ENCODE measurements at regions not wholly inside any gene's neighbourhood (a gene's known extent, or its start where the extent isn't known, plus 50 kb on each side); places are given as distances from the start of the nearest gene placed in this dataset.

- intact Hi-C loops (cut with micrococcal nuclease; ENCODE audit: unreplicated experiment): no loop called here
- DNase-seq: no peak
- H3K4me1 Mint-ChIP-seq (ENCODE audit: low read depth, unreplicated experiment): no peaks in the 10 kb centered on the region
- H3K27ac Mint-ChIP-seq (ENCODE audit: unreplicated experiment): no peak overlapping the region
- H3K4me3 Mint-ChIP-seq (ENCODE audit: low read depth, unreplicated experiment): no peak overlapping the region
- TF ChIP-seq CTCF (IDR thresholded peaks at IDR 0.05; ENCODE audit: unreplicated experiment): no peak
- no peaks in the 10 kb centered on the region for H3K36me3 Mint-ChIP-seq (ENCODE audit: insufficient read depth, unreplicated experiment)
- no peaks in the 10 kb centered on the region for H3K27me3 Mint-ChIP-seq (ENCODE audit: unreplicated experiment)
- peaks cover 4% of the 10 kb centered on the region for H3K9me3 Mint-ChIP-seq (ENCODE audit: low read depth, unreplicated experiment)
- BruUV-seq (replicated peaks): no TSS peak
- CTCF ChIA-PET: no interaction called here
These were observed 1393.9 kb downstream of the ARAP2 start for GRCh38 chr4:34850421-34850820.

- intact Hi-C loops (cut with micrococcal nuclease; ENCODE audit: unreplicated experiment): no loop called here
- Mint-ChIP-seq H3K27me3 (ENCODE audit: unreplicated experiment) (no peaks in the 10 kb centered on the region), H3K4me1 (ENCODE audit: low read depth, unreplicated experiment) (no peaks in the 10 kb centered on the region), H3K4me3 (ENCODE audit: low read depth, unreplicated experiment) (no peak overlapping the region), H3K27ac (ENCODE audit: unreplicated experiment) (no peak overlapping the region), H3K36me3 (ENCODE audit: insufficient read depth, unreplicated experiment) (no peaks in the 10 kb centered on the region), H3K9me3 (ENCODE audit: low read depth, unreplicated experiment) (peaks cover 4% of the 10 kb centered on the region)
- DNase-seq: no peak
- CTCF ChIA-PET: no interaction called here
- no peak for TF ChIP-seq CTCF (IDR thresholded peaks at IDR 0.05; ENCODE audit: unreplicated experiment)
- BruUV-seq (replicated peaks): no TSS peak
These were observed 1393.3 kb downstream of the ARAP2 start for GRCh38 chr4:34850968-34851367.

- TF ChIP-seq CTCF (IDR thresholded peaks at IDR 0.05; ENCODE audit: unreplicated experiment): no peak
- no TSS peak for BruUV-seq (replicated peaks)
- no peak for DNase-seq
These were observed 1392.9 kb downstream of the ARAP2 start for GRCh38 chr4:34851411-34851810.

GRCh38 chr4:34854451-34854850 lies 1389.9 kb downstream of the ARAP2 start:
- Mint-ChIP-seq H3K4me3 (ENCODE audit: low read depth, unreplicated experiment) (no peak overlapping the region), H3K4me1 (ENCODE audit: low read depth, unreplicated experiment) (no peaks in the 10 kb centered on the region), H3K27me3 (ENCODE audit: unreplicated experiment) (no peaks in the 10 kb centered on the region), H3K36me3 (ENCODE audit: insufficient read depth, unreplicated experiment) (no peaks in the 10 kb centered on the region), H3K9me3 (ENCODE audit: low read depth, unreplicated experiment) (peaks cover 4% of the 10 kb centered on the region), H3K27ac (ENCODE audit: unreplicated experiment) (no peak overlapping the region)
- CTCF ChIA-PET: no interaction called here
- no peak for TF ChIP-seq CTCF (IDR thresholded peaks at IDR 0.05; ENCODE audit: unreplicated experiment)
- no TSS peak for BruUV-seq (replicated peaks)
- intact Hi-C loops (cut with micrococcal nuclease; ENCODE audit: unreplicated experiment): no loop called here
- no peak for DNase-seq

More at GRCh38 chr4:34851411-34851810, 1392.9 kb downstream of the ARAP2 start:
- Mint-ChIP-seq H3K4me1 (ENCODE audit: low read depth, unreplicated experiment) (no peaks in the 10 kb centered on the region), H3K27ac (ENCODE audit: unreplicated experiment) (no peak overlapping the region), H3K4me3 (ENCODE audit: low read depth, unreplicated experiment) (no peak overlapping the region), H3K9me3 (ENCODE audit: low read depth, unreplicated experiment) (peaks cover 4% of the 10 kb centered on the region), H3K36me3 (ENCODE audit: insufficient read depth, unreplicated experiment) (no peaks in the 10 kb centered on the region), H3K27me3 (ENCODE audit: unreplicated experiment) (no peaks in the 10 kb centered on the region)
- intact Hi-C loops (cut with micrococcal nuclease; ENCODE audit: unreplicated experiment): no loop called here
- CTCF ChIA-PET: interaction anchor here (0.7 kb wide), 1 partner anchor 77 kb away, joined by 5 read pairs; no protein-coding TSS in a partner anchor

Measured in Calu3 (cell line).